HL-60/S4 treated with retinoic acid at 250 ng/mL for 4 days and 3 days (cell line): ENCODE measurements at regions not wholly inside any gene's neighbourhood (a gene's known extent, or its start where the extent isn't known, plus 50 kb on each side); places are given as distances from the start of the nearest gene placed in this dataset.

ENCODE experiments used
- in situ Hi-C: fragments of 300-500 bp; cut with MboI; formaldehyde crosslinking; loops from 2 replicates; pipeline ENCODE4 v1.7.0; 2022; ENCODE audit warnings: low sequenced_read_pairs

GRCh38 chr3:40642812-40643211 is 118.1 kb downstream of the ZNF621 start:
- in situ Hi-C loops, result no loop called here

- in situ Hi-C loops, result no loop called here
Measured at GRCh38 chr3:40645883-40646282, 121.1 kb downstream of the ZNF621 start.

GRCh38 chr3:40649346-40649745 is 124.6 kb downstream of the ZNF621 start:
- in situ Hi-C loops, result no loop called here

DNA sequence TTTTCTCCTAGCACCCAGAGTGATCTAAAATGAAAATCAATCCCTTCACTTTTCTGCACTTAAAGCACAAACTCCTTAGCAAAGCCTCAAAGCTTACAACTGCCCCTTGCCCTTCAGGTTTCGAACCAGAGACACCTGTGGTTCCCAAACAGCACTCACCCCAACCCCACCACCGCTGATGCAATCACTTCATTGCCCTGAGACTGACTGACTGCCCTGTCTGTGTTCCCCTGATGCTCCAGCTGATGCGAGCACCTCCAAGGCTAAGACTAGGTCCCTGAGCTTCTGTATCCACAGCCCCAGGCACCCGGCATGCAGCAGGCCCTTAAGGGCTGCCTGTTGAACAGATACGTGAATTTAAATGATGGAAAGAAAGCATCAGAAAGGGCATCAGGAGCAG is 127.3 kb downstream of the ZNF621 start:
- in situ Hi-C loops, result no loop called here

- in situ Hi-C loops, result no loop called here
Measured at GRCh38 chr3:40653001-40653400, 128.2 kb downstream of the ZNF621 start.

GRCh38 chr3:40653878-40654277 is 129.1 kb downstream of the ZNF621 start:
- in situ Hi-C loops, result no loop called here

DNA sequence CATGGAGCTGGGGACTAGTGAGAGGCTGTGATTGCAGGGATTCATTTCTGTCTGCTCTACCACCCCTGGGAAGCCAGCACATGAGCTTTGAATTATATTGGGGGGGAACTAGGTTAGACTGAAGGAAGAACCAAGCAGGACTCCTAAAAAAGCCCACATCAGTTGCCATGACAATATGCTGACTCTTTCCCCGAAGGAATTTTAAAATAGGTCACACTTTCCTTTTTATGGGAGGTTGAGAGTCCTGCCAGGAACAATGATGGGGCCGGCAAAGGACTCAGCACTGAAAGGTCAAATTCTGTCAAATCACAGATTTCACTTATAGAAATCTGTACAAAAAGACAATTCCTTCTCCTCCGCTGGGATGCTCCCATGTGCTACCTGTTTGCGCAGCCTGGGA is 130.8 kb downstream of the ZNF621 start:
- in situ Hi-C loops, result no loop called here

GRCh38 chr3:40657623-40658022 is 132.9 kb downstream of the ZNF621 start:
- in situ Hi-C loops, result no loop called here

DNA sequence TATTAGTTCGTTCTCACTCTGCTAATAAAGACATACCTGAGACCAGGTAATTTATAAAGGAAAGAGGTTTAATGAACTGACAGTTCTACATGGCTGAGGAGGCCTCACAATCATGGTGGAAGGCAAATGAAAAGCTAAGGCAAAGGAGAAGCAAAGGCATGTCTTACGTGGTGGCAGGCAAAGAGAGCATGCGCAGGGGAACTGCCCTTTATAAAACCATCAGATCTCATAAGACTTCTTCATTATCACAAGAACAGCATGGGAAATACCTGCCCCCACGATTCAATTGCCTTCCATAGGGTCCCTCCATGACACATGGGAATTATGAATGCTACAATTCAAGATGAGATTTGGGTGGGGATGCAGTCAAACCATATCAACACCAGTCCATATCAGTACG is 133.5 kb downstream of the ZNF621 start:
- in situ Hi-C loops, result no loop called here

GRCh38 chr3:40660554-40660953 is 135.8 kb downstream of the ZNF621 start:
- in situ Hi-C loops, result no loop called here

- in situ Hi-C loops, result no loop called here
Measured at GRCh38 chr3:40661284-40661683, 136.5 kb downstream of the ZNF621 start.

GRCh38 chr3:40663280-40663679 is 138.5 kb downstream of the ZNF621 start:
- in situ Hi-C loops, result no loop called here

GRCh38 chr3:40669176-40669575 is 144.4 kb downstream of the ZNF621 start:
- in situ Hi-C loops, result no loop called here

DNA sequence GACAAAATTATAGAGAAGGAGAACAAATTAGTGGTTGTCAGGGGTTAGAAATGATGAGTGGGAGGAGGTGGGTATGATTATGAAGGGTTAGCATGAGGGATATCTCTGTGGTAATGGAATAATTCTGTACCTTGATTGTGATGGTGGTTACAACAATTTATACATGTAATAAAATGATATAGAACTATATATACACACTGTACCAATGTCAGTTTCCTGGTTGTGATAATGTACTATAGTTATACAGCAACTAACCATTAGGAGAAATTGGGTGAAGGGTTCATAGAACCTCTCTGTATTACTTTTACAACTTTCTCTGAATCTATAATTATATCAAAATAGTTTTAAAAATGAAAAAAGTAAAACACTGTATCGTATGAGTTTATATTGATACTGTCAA is 148.1 kb downstream of the ZNF621 start:
- in situ Hi-C loops, result no loop called here

DNA sequence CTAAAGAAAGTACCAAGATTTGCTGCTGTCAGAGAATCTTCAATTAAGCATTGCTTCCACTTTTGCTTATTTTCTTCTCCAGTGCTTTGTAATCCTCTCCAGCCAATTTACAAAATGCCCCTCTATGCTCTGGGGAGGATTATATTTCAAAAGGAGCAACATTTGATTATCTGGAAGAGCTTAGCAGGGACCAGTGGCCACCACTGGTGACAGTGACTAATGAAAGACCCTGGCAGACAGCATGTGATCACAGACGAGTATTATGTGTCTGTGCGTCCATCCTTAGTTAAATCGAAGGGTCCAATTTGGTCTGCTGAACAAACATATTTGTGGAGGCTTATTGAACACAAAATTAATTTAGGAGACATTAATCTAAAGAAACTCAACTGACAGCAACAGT is 152.6 kb downstream of the ZNF621 start:
- in situ Hi-C loops, result no loop called here

DNA sequence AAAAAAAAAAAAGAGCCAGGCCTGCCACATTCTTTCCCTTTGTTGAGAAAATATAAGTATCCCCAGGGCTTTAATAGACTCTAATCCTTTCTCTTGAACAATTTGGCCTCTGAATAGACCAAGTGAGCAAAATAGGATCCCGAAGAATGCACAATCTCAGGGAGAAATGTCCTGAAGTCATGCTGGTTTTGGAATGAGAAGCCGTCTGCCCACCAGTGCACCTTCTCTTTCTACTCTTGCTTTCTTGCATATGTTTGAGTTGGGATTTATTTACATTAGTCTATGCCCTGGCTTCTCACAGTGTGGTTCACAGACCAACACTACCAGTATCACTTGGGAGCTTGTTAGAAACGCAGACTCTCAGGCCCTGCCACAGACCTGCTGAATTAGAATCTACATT is 153.0 kb downstream of the ZNF621 start:
- in situ Hi-C loops, result no loop called here

DNA sequence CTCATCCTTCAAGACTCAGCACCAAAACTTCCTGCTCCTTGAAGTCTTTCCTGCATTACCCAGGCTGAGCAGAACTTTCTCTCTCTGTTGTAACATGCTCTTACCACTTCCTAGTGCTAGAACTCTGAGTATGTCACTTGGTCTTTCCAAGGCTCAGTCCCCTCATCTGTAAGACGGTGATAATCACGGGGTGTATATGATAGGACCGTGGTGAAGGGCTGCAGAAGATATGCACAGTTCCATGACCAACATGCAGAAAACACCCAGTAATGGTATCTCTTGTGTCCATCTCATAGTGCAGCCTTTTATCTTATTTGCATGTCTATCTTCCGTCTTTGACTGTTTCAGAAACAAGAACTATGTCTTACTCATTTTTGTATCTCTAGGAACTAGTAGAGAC is 154.5 kb downstream of the ZNF621 start:
- in situ Hi-C loops, result no loop called here

DNA sequence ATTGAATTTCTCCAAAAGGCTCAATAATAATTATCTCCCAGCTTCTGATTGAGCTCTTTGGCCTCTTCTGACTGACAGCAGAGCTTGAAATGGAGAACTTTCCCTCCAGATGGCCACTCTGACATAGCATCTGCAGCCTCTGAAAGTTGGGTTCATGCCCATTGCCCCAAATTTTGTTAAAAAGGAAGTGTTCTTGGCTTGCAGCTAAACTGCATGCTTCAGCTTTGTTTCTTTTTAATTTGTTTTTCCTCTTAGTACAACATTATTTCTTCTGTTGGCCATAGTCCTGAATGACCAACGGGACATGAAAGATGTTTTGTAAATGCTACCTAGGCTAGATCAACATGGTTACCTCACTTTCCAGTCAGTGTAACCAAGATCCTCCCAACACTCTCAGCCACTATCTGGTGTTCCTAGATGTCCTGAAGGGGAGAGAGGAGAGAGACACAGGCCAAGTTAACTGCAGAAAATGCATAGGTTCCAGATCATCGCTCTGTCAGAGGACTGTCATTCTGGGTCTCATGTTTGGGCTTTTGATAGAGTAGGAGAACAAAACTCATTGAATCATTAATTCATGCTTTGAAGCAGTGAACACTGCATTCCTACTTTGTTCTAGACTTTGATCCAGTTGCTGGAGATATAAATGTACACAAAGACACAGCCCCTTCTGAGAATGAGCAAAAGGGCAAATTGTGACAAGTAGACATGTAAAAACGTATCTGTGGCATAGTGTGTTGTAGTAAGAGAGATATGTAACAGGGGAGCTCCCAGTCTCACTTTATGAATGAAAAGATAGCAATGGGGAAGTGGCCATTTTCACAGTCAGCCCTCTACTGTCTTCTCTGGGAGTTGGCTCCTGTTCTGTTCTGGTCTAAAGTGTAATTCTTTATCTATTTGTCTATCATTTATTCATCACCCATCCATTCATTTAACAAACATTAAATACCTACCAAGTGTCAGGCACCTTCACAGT is 156.2 kb downstream of the ZNF621 start:
- in situ Hi-C loops, result no loop called here

- in situ Hi-C loops, result no loop called here
Measured at GRCh38 chr3:40681658-40682055, 156.9 kb downstream of the ZNF621 start.

DNA sequence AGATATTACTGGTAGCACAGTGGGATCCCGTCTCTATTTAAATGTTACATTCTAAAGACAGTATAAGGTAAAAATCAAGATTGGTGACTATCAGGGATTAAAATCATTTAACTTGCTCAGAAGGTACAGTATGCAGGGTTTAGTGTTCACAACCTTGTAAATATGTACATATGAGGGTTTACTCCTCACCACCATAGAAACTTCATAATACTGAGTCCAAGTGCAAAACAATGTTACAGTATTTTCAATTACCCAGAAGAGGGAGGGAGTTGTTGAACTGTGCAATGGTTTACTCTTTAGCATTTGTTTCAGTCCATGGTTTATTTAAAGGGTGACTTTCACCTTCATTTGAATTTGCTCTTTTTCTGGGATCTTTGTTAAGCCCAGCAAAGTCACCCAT is 165.1 kb downstream of the ZNF621 start:
- in situ Hi-C loops, result no loop called here

DNA sequence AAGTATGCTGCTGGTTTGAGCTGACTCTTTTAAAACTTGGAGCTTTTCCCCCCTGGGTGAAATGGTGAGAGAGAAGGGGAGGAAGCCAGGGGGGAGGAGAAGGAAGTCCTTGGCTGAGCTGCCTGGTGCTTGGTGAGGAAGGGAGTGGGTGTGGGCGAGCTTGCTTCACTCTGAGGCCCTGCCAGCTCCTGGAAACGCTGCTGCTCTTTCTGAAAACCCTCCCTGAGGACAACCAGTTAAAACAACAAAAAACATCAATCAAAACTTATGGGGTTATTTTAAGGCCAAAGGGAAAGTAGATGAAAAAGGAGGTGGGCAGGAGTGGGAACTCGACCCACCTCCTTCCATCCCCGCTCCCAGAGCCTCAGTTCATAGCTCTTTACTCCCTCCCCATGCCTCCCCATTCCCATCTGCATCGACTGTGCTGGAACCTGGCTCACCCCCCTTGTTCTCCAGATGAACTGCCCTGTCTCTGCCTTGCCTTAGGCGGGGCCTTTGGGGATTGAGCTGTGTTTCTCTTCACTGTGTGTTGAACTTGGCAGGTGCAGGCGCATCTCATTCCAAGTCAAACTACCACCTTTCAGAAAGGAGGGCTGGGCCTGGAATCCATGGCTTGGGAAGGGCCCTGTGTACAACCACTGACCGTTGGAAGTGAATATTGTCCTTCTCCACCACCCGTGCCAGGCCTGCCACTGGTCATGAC is 166.1 kb downstream of the ZNF621 start:
- in situ Hi-C loops, result no loop called here

- in situ Hi-C loops, result no loop called here
Measured at GRCh38 chr3:40691452-40691861, 166.7 kb downstream of the ZNF621 start.
